ENCODE measurements at regions not wholly inside any gene's neighbourhood (a gene's known extent, or its start where the extent isn't known, plus 50 kb on each side); places are given as distances from the start of the nearest gene placed in this dataset.

GRCh38 chr3:74048699-74049098 lies 424.0 kb upstream of the PDZRN3 start:
- Histone ChIP-seq H3K9ac (ENCODE audit: low read length) (no peak overlapping the region), H3K4me3 (ENCODE audit: low read depth in 1 of 2, low read length in 2 of 2) (no peak overlapping the region), H3K4me1 (ENCODE audit: insufficient read depth, low read length) (no peaks in the 10 kb centered on the region), H3K36me3 (ENCODE audit: insufficient read depth, low read length) (no peaks in the 10 kb centered on the region), H3K27me3 (ENCODE audit: control insufficient read depth in 1 of 2, insufficient read depth in 2 of 2, low read length in 2 of 2) (no peaks in the 10 kb centered on the region), H3K27ac (ENCODE audit: low read depth, low read length) (no peak overlapping the region), H3K9me3 (ENCODE audit: low read length) (no peaks in the 10 kb centered on the region)

GRCh38 chr3:74045000-74045399 lies 420.3 kb upstream of the PDZRN3 start:
- no peaks in the 10 kb centered on the region for H3K4me1 ChIP-seq (ENCODE audit: insufficient read depth, low read length)
- no peak overlapping the region for H3K27ac ChIP-seq (ENCODE audit: low read depth, low read length)
- H3K9me3 ChIP-seq (ENCODE audit: low read length), result no peaks in the 10 kb centered on the region
- H3K9ac ChIP-seq (ENCODE audit: low read length), result no peak overlapping the region
- no peaks in the 10 kb centered on the region for H3K36me3 ChIP-seq (ENCODE audit: insufficient read depth, low read length)
- H3K4me3 ChIP-seq (ENCODE audit: low read depth in 1 of 2, low read length in 2 of 2), result no peak overlapping the region
- no peaks in the 10 kb centered on the region for H3K27me3 ChIP-seq (ENCODE audit: control insufficient read depth in 1 of 2, insufficient read depth in 2 of 2, low read length in 2 of 2)

- Histone ChIP-seq H3K36me3 (ENCODE audit: insufficient read depth, low read length) (no peaks in the 10 kb centered on the region), H3K9me3 (ENCODE audit: low read length) (no peaks in the 10 kb centered on the region), H3K4me1 (ENCODE audit: insufficient read depth, low read length) (no peaks in the 10 kb centered on the region), H3K27me3 (ENCODE audit: control insufficient read depth in 1 of 2, insufficient read depth in 2 of 2, low read length in 2 of 2) (no peaks in the 10 kb centered on the region), H3K27ac (ENCODE audit: low read depth, low read length) (no peak overlapping the region), H3K4me3 (ENCODE audit: low read depth in 1 of 2, low read length in 2 of 2) (no peak overlapping the region), H3K9ac (ENCODE audit: low read length) (no peak overlapping the region)
Measured at GRCh38 chr3:74041068-74041675, 416.4 kb upstream of the PDZRN3 start.

GRCh38 chr3:74039105-74039504 lies 414.4 kb upstream of the PDZRN3 start:
- H3K27me3 ChIP-seq (ENCODE audit: control insufficient read depth in 1 of 2, insufficient read depth in 2 of 2, low read length in 2 of 2), result no peaks in the 10 kb centered on the region
- no peak overlapping the region for H3K9ac ChIP-seq (ENCODE audit: low read length)
- H3K4me3 ChIP-seq (ENCODE audit: low read depth in 1 of 2, low read length in 2 of 2), result no peak overlapping the region
- H3K4me1 ChIP-seq (ENCODE audit: insufficient read depth, low read length), result no peaks in the 10 kb centered on the region
- no peaks in the 10 kb centered on the region for H3K36me3 ChIP-seq (ENCODE audit: insufficient read depth, low read length)
- H3K9me3 ChIP-seq (ENCODE audit: low read length), result no peaks in the 10 kb centered on the region
- H3K27ac ChIP-seq (ENCODE audit: low read depth, low read length), result no peak overlapping the region

- Histone ChIP-seq H3K9me3 (ENCODE audit: low read length) (no peaks in the 10 kb centered on the region), H3K4me3 (ENCODE audit: low read depth in 1 of 2, low read length in 2 of 2) (no peak overlapping the region), H3K27me3 (ENCODE audit: control insufficient read depth in 1 of 2, insufficient read depth in 2 of 2, low read length in 2 of 2) (no peaks in the 10 kb centered on the region), H3K36me3 (ENCODE audit: insufficient read depth, low read length) (no peaks in the 10 kb centered on the region), H3K27ac (ENCODE audit: low read depth, low read length) (no peak overlapping the region), H3K9ac (ENCODE audit: low read length) (no peak overlapping the region), H3K4me1 (ENCODE audit: insufficient read depth, low read length) (no peaks in the 10 kb centered on the region)
Measured at GRCh38 chr3:74036568-74036967, 411.8 kb upstream of the PDZRN3 start.

GRCh38 chr3:74036102-74036501 lies 411.4 kb upstream of the PDZRN3 start:
- no peak overlapping the region for H3K27ac ChIP-seq (ENCODE audit: low read depth, low read length)

GRCh38 chr3:74033806-74034205 lies 409.1 kb upstream of the PDZRN3 start:
- Histone ChIP-seq H3K27me3 (ENCODE audit: control insufficient read depth in 1 of 2, insufficient read depth in 2 of 2, low read length in 2 of 2) (no peaks in the 10 kb centered on the region), H3K27ac (ENCODE audit: low read depth, low read length) (no peak overlapping the region), H3K9me3 (ENCODE audit: low read length) (no peaks in the 10 kb centered on the region), H3K9ac (ENCODE audit: low read length) (no peak overlapping the region), H3K36me3 (ENCODE audit: insufficient read depth, low read length) (no peaks in the 10 kb centered on the region), H3K4me3 (ENCODE audit: low read depth in 1 of 2, low read length in 2 of 2) (no peak overlapping the region), H3K4me1 (ENCODE audit: insufficient read depth, low read length) (no peaks in the 10 kb centered on the region)

More at GRCh38 chr3:74036102-74036501, 411.4 kb upstream of the PDZRN3 start:
- H3K4me1 ChIP-seq (ENCODE audit: insufficient read depth, low read length), result no peaks in the 10 kb centered on the region
- no peak overlapping the region for H3K4me3 ChIP-seq (ENCODE audit: low read depth in 1 of 2, low read length in 2 of 2)
- H3K9me3 ChIP-seq (ENCODE audit: low read length), result no peaks in the 10 kb centered on the region
- no peaks in the 10 kb centered on the region for H3K36me3 ChIP-seq (ENCODE audit: insufficient read depth, low read length)
- H3K27me3 ChIP-seq (ENCODE audit: control insufficient read depth in 1 of 2, insufficient read depth in 2 of 2, low read length in 2 of 2), result no peaks in the 10 kb centered on the region
- H3K9ac ChIP-seq (ENCODE audit: low read length), result no peak overlapping the region

- Histone ChIP-seq H3K9me3 (ENCODE audit: low read length) (no peaks in the 10 kb centered on the region), H3K36me3 (ENCODE audit: insufficient read depth, low read length) (no peaks in the 10 kb centered on the region), H3K4me1 (ENCODE audit: insufficient read depth, low read length) (no peaks in the 10 kb centered on the region), H3K27me3 (ENCODE audit: control insufficient read depth in 1 of 2, insufficient read depth in 2 of 2, low read length in 2 of 2) (no peaks in the 10 kb centered on the region), H3K27ac (ENCODE audit: low read depth, low read length) (no peak overlapping the region), H3K9ac (ENCODE audit: low read length) (no peak overlapping the region), H3K4me3 (ENCODE audit: low read depth in 1 of 2, low read length in 2 of 2) (no peak overlapping the region)
Measured at GRCh38 chr3:74033381-74033780, 408.6 kb upstream of the PDZRN3 start.

GRCh38 chr3:74027121-74027520 lies 402.4 kb upstream of the PDZRN3 start:
- Histone ChIP-seq H3K27me3 (ENCODE audit: control insufficient read depth in 1 of 2, insufficient read depth in 2 of 2, low read length in 2 of 2) (no peaks in the 10 kb centered on the region), H3K9me3 (ENCODE audit: low read length) (no peaks in the 10 kb centered on the region), H3K4me1 (ENCODE audit: insufficient read depth, low read length) (no peaks in the 10 kb centered on the region), H3K4me3 (ENCODE audit: low read depth in 1 of 2, low read length in 2 of 2) (no peak overlapping the region), H3K27ac (ENCODE audit: low read depth, low read length) (no peak overlapping the region), H3K9ac (ENCODE audit: low read length) (no peak overlapping the region), H3K36me3 (ENCODE audit: insufficient read depth, low read length) (no peaks in the 10 kb centered on the region)

- H3K9ac ChIP-seq (ENCODE audit: low read length), result no peak overlapping the region
- no peaks in the 10 kb centered on the region for H3K9me3 ChIP-seq (ENCODE audit: low read length)
- H3K4me3 ChIP-seq (ENCODE audit: low read depth in 1 of 2, low read length in 2 of 2), result no peak overlapping the region
- no peak overlapping the region for H3K27ac ChIP-seq (ENCODE audit: low read depth, low read length)
- H3K36me3 ChIP-seq (ENCODE audit: insufficient read depth, low read length), result no peaks in the 10 kb centered on the region
- H3K27me3 ChIP-seq (ENCODE audit: control insufficient read depth in 1 of 2, insufficient read depth in 2 of 2, low read length in 2 of 2), result no peaks in the 10 kb centered on the region
- no peaks in the 10 kb centered on the region for H3K4me1 ChIP-seq (ENCODE audit: insufficient read depth, low read length)
Measured at GRCh38 chr3:74023395-74023794, 398.7 kb upstream of the PDZRN3 start.

- Histone ChIP-seq H3K9ac (ENCODE audit: low read length) (no peak overlapping the region), H3K27me3 (ENCODE audit: control insufficient read depth in 1 of 2, insufficient read depth in 2 of 2, low read length in 2 of 2) (no peaks in the 10 kb centered on the region)
Measured at GRCh38 chr3:74021449-74021848, 396.7 kb upstream of the PDZRN3 start.

More at GRCh38 chr3:74021449-74021848, 396.7 kb upstream of the PDZRN3 start:
- H3K4me1 ChIP-seq (ENCODE audit: insufficient read depth, low read length), result no peaks in the 10 kb centered on the region
- H3K4me3 ChIP-seq (ENCODE audit: low read depth in 1 of 2, low read length in 2 of 2), result no peak overlapping the region
- no peaks in the 10 kb centered on the region for H3K36me3 ChIP-seq (ENCODE audit: insufficient read depth, low read length)
- no peaks in the 10 kb centered on the region for H3K9me3 ChIP-seq (ENCODE audit: low read length)
- no peak overlapping the region for H3K27ac ChIP-seq (ENCODE audit: low read depth, low read length)
